ENCODE measurements at regions not wholly inside any gene's neighbourhood (a gene's known extent, or its start where the extent isn't known, plus 50 kb on each side); places are given as distances from the start of the nearest gene placed in this dataset.

DNA sequence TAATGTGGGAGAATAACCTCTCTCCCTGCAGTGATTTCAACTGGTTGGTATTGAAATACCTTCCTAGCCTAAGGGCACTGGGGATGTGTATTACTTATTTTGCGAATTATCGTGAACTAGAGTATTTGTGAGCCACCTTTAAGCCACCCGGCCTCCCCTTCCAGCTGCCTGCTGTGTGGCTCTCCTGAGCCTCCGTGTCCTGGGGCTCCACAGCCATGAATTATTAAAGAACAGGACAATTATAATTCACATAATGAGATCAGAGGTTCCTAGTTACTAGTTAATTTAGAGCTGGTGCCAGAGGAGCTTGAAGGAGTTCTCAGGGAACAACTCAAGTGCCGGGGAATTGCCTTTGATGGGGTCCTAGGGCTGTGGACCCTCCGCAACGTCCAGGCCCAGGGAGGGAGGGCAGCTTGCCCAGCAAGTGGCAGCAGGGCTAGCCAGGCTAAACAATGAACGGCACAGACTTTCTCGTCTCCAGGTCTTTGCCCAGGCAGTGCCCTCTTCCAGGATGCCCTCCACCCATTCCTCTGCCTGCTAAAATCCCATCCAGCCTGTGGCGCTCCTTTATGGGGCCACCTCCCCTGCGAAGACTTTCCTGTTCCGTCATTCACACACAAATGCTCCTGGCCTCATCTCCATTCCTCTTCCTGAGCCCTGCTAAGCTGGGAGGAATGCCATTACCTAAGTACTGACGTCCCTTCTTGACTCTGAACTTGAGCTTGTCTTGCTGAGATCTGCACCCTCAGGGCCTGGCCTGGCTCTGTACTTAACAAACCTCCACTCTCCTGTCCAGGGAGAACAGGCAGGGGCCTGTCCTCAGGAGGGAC lies 91.5 kb downstream of the RTL6 start:
- TF ChIP-seq, protein P1, sequence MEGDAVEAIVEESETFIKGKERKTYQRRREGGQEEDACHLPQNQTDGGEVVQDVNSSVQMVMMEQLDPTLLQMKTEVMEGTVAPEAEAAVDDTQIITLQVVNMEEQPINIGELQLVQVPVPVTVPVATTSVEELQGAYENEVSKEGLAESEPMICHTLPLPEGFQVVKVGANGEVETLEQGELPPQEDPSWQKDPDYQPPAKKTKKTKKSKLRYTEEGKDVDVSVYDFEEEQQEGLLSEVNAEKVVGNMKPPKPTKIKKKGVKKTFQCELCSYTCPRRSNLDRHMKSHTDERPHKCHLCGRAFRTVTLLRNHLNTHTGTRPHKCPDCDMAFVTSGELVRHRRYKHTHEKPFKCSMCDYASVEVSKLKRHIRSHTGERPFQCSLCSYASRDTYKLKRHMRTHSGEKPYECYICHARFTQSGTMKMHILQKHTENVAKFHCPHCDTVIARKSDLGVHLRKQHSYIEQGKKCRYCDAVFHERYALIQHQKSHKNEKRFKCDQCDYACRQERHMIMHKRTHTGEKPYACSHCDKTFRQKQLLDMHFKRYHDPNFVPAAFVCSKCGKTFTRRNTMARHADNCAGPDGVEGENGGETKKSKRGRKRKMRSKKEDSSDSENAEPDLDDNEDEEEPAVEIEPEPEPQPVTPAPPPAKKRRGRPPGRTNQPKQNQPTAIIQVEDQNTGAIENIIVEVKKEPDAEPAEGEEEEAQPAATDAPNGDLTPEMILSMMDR (IDR thresholded peaks at IDR 0.05), result no peak
- no peak for TF ChIP-seq POLR2A (IDR thresholded peaks at IDR 0.05)
- TF ChIP-seq POLR2AphosphoS5 (IDR thresholded peaks at IDR 0.05), result no peak

Measured in prostate gland (tissue), 2 donors.